ENCODE measurements at regions not wholly inside any gene's neighbourhood (a gene's known extent, or its start where the extent isn't known, plus 50 kb on each side); places are given as distances from the start of the nearest gene placed in this dataset.

DNA sequence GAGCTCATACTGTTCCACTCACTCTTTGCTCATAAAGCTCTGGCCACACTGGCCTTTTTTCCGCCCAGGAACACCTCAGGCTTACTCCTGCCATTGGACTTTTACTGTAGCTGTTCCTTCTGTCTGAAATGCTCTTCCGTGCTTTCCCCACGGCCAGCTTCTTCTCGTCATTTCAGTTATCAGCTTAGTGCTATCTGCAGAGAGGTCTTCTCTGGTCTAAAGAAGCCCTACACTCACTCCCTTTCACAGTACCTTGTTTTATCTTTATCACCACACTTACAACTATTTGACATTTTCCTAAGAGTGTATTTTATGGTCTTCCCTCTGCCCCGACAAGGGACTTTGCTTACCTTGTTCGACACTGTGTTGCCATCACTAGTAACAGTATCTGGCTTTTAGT is 388.1 kb upstream of the SPRED2 start:
- TF ChIP-seq HOXC10 (CRISPR knock-in tag; IDR thresholded peaks at IDR 0.05): no peak
- TF ChIP-seq, protein P1, sequence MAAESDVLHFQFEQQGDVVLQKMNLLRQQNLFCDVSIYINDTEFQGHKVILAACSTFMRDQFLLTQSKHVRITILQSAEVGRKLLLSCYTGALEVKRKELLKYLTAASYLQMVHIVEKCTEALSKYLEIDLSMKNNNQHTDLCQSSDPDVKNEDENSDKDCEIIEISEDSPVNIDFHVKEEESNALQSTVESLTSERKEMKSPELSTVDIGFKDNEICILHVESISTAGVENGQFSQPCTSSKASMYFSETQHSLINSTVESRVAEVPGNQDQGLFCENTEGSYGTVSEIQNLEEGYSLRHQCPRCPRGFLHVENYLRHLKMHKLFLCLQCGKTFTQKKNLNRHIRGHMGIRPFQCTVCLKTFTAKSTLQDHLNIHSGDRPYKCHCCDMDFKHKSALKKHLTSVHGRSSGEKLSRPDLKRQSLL (tag by site-specific recombination; IDR thresholded peaks at IDR 0.05): no peak
- TF ChIP-seq KLF7 (tag by site-specific recombination; IDR thresholded peaks at IDR 0.05; ENCODE audit: borderline replicate concordance): no peak
- TF ChIP-seq ZNF785 (tag by site-specific recombination; IDR thresholded peaks at IDR 0.05): no peak
- TF ChIP-seq ZNF366 (tag by site-specific recombination; conservative IDR thresholded peaks at IDR 0.05): no peak
- no peak for TF ChIP-seq PRDM1 (tag by site-specific recombination; IDR thresholded peaks at IDR 0.05)
- TF ChIP-seq, protein P2, sequence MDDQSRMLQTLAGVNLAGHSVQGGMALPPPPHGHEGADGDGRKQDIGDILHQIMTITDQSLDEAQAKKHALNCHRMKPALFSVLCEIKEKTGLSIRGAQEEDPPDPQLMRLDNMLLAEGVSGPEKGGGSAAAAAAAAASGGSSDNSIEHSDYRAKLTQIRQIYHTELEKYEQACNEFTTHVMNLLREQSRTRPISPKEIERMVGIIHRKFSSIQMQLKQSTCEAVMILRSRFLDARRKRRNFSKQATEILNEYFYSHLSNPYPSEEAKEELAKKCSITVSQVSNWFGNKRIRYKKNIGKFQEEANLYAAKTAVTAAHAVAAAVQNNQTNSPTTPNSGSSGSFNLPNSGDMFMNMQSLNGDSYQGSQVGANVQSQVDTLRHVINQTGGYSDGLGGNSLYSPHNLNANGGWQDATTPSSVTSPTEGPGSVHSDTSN (CRISPR knock-in tag; IDR thresholded peaks at IDR 0.05): no peak
- TF ChIP-seq, protein P3, sequence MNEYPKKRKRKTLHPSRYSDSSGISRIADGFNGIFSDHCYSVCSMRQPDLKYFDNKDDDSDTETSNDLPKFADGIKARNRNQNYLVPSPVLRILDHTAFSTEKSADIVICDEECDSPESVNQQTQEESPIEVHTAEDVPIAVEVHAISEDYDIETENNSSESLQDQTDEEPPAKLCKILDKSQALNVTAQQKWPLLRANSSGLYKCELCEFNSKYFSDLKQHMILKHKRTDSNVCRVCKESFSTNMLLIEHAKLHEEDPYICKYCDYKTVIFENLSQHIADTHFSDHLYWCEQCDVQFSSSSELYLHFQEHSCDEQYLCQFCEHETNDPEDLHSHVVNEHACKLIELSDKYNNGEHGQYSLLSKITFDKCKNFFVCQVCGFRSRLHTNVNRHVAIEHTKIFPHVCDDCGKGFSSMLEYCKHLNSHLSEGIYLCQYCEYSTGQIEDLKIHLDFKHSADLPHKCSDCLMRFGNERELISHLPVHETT (tag by site-specific recombination; IDR thresholded peaks at IDR 0.05): no peak
- ChIA-PET POLR2A (no interaction called here), CTCF (no interaction called here)
- no peak overlapping the region for H3K27ac ChIP-seq (ENCODE audit: extremely low read depth, low read depth, low read length)
- H3K9me3 ChIP-seq (ENCODE audit: control insufficient read depth, insufficient read depth, low read depth, low read length): no peaks in the 10 kb centered on the region
- H3K4me3 ChIP-seq (ENCODE audit: low read depth, low read length): no peak overlapping the region
- H3K36me3 ChIP-seq (ENCODE audit: control insufficient read depth in 2 of 2, insufficient read depth in 1 of 2, low read length in 2 of 2): no peaks in the 10 kb centered on the region
- no peaks in the 10 kb centered on the region for H3K4me1 ChIP-seq (ENCODE audit: control insufficient read depth, insufficient read depth, low read length)

DNA sequence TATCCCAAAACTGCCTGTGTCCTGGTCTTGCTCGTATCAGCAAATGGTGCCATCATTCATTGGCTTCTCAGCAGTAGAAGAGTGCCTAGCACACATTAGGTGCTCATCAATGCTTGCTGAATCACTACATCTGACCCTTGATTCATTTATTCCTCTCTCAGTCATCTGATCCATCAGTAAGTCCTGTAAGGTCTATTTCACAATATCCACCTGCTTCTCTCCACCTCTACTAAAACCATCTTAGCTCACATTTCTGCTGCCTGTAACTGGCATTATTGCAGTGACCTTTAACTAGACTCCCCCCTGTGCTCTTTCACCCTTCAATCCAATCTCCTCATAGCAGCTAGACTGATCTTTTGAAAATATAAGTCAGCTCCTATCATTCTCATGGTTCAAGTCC is 387.6 kb upstream of the SPRED2 start:
- no peaks in the 10 kb centered on the region for H3K36me3 ChIP-seq (ENCODE audit: control insufficient read depth in 2 of 2, insufficient read depth in 1 of 2, low read length in 2 of 2)
- ChIA-PET POLR2A (no interaction called here), CTCF (no interaction called here)
- H3K9me3 ChIP-seq (ENCODE audit: control insufficient read depth, insufficient read depth, low read depth, low read length): no peaks in the 10 kb centered on the region
- H3K4me1 ChIP-seq (ENCODE audit: control insufficient read depth, insufficient read depth, low read length): no peaks in the 10 kb centered on the region
- H3K4me3 ChIP-seq (ENCODE audit: low read depth, low read length): no peak overlapping the region
- H3K27ac ChIP-seq (ENCODE audit: extremely low read depth, low read depth, low read length): no peak overlapping the region
- TF ChIP-seq ZNF473 (tag by site-specific recombination; IDR thresholded peaks at IDR 0.05): no peak
- no peak for TF ChIP-seq ZNF558 (tag by site-specific recombination; IDR thresholded peaks at IDR 0.05)
- TF ChIP-seq ZNF248 (tag by site-specific recombination; IDR thresholded peaks at IDR 0.05): no peak
- TF ChIP-seq ZFP3 (tag by site-specific recombination; IDR thresholded peaks at IDR 0.05; ENCODE audit: low read depth): no peak
- TF ChIP-seq ZNF132 (tag by site-specific recombination; IDR thresholded peaks at IDR 0.05; ENCODE audit: borderline replicate concordance): no peak
- TF ChIP-seq ZNF140 (tag by site-specific recombination; IDR thresholded peaks at IDR 0.05): no peak
- TF ChIP-seq, protein P4, sequence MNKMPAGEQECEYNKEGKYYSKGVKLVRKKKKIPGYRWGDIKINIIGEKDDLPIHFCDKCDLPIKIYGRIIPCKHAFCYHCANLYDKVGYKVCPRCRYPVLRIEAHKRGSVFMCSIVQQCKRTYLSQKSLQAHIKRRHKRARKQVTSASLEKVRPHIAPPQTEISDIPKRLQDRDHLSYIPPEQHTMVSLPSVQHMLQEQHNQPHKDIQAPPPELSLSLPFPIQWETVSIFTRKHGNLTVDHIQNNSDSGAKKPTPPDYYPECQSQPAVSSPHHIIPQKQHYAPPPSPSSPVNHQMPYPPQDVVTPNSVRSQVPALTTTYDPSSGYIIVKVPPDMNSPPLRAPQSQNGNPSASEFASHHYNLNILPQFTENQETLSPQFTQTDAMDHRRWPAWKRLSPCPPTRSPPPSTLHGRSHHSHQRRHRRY (tag by site-specific recombination; IDR thresholded peaks at IDR 0.05): no peak
- no peak for TF ChIP-seq ZNF585B (tag by site-specific recombination; IDR thresholded peaks at IDR 0.05)
- no peak for TF ChIP-seq BCL11B (tag by site-specific recombination; IDR thresholded peaks at IDR 0.05; ENCODE audit: low read depth)

DNA sequence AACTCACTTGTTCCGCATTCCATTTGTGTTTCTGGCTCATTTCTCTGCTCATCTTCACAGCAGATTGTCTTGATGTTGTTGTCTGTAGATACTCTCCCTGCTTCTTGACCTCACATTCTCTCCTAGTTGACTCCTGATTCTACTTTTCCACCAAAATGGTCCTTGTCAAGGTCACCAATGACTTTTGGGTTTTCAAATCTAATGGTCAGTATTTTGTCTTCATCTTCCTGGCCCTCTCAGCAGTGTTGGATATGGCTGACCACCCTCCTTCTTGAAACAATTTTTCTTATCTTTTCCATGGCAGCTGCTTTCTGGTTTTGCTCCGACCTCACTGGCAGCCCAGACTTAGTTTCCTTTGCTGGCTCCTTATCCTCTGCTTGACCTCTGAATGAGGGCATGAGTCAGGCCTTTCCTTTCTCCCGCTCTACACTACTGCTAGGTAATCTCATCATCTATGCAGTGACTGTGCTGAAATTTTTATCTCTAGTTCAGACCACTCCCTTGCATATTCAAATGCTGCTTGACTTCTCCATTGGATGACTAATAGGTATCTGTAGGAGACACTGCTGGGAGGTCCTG is 386.6 kb upstream of the SPRED2 start:
- H3K9me3 ChIP-seq (ENCODE audit: control insufficient read depth, insufficient read depth, low read depth, low read length): no peaks in the 10 kb centered on the region
- CTCF ChIA-PET: no interaction called here
- POLR2A ChIA-PET: no interaction called here
- no peak overlapping the region for H3K4me3 ChIP-seq (ENCODE audit: low read depth, low read length)
- no peak overlapping the region for H3K27ac ChIP-seq (ENCODE audit: extremely low read depth, low read depth, low read length)
- H3K4me1 ChIP-seq (ENCODE audit: control insufficient read depth, insufficient read depth, low read length): no peaks in the 10 kb centered on the region
- H3K36me3 ChIP-seq (ENCODE audit: control insufficient read depth in 2 of 2, insufficient read depth in 1 of 2, low read length in 2 of 2): no peaks in the 10 kb centered on the region
- TF ChIP-seq ZNF660 (tag by site-specific recombination; IDR thresholded peaks at IDR 0.05): no peak
- TF ChIP-seq, protein P5, sequence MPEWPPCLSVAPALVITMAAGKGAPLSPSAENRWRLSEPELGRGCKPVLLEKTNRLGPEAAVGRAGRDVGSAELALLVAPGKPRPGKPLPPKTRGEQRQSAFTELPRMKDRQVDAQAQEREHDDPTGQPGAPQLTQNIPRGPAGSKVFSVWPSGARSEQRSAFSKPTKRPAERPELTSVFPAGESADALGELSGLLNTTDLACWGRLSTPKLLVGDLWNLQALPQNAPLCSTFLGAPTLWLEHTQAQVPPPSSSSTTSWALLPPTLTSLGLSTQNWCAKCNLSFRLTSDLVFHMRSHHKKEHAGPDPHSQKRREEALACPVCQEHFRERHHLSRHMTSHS (tag by site-specific recombination; IDR thresholded peaks at IDR 0.05): no peak
- TF ChIP-seq ZEB2 (tag by site-specific recombination; IDR thresholded peaks at IDR 0.05): no peak
- no peak for TF ChIP-seq ZNF747 (tag by site-specific recombination; IDR thresholded peaks at IDR 0.05)
- TF ChIP-seq, protein P3 (tag by site-specific recombination; IDR thresholded peaks at IDR 0.05): no peak
- TF ChIP-seq ZNF624 (tag by site-specific recombination; IDR thresholded peaks at IDR 0.05): no peak
- TF ChIP-seq ZNF302 (tag by site-specific recombination; IDR thresholded peaks at IDR 0.05; ENCODE audit: low read depth): no peak
- no peak for TF ChIP-seq ZNF223 (tag by site-specific recombination; IDR thresholded peaks at IDR 0.05)
- TF ChIP-seq MZF1 (tag by site-specific recombination; IDR thresholded peaks at IDR 0.05; ENCODE audit: borderline replicate concordance): no peak
- no peak for TF ChIP-seq ZSCAN30 (tag by site-specific recombination; IDR thresholded peaks at IDR 0.05)
- no peak for TF ChIP-seq REPIN1 (tag by site-specific recombination; IDR thresholded peaks at IDR 0.05; ENCODE audit: low read depth)
